Esophagus muscularis mucosa (tissue), 4 donors: ENCODE measurements at regions not wholly inside any gene's neighbourhood (a gene's known extent, or its start where the extent isn't known, plus 50 kb on each side); places are given as distances from the start of the nearest gene placed in this dataset.

Source experiments
- DNase-seq: peaks from one replicate; pipeline ENCODE4 v3.0.0-alpha.2; 2017; ENCODE audit errors: extremely low spot score
- H3K27ac ChIP-seq, 4 donors: fragments of 200-600 bp; sonication (generic); replicated peaks in 1 of 4; 1 replicate in 3 of 4; 2 replicates in 1 of 4; pipeline ENCODE4 v1.5.1; 2016 to 2019; ENCODE audit warnings: mild to moderate bottlenecking in 1 of 4
- H3K27me3 ChIP-seq, 4 donors: fragments of 200-600 bp; sonication (generic); one replicate each; pipeline versions ENCODE4 v1.5.1 to v1.6.0; 2016 to 2019
- H3K36me3 ChIP-seq, 4 donors: fragments of 200-600 bp; sonication (generic); one replicate each; pipeline ENCODE4 v1.5.1; 2016 to 2019
- H3K4me1 ChIP-seq, 4 donors: fragments of 200-600 bp; sonication (generic); one replicate each; pipeline ENCODE4 v1.5.1; 2016 to 2019
- H3K4me3 ChIP-seq, 4 donors: fragments of 200-600 bp; sonication (generic); 1 replicate in 2 of 4; 2 replicates in 2 of 4; pipeline ENCODE4 v1.5.1; 2016 to 2019; ENCODE audit warnings: mild to moderate bottlenecking in 4 of 4, moderate library complexity in 1 of 4
- H3K9me3 ChIP-seq, 4 donors: fragments of 200-600 bp; sonication (generic); 1 replicate in 3 of 4; 2 replicates in 1 of 4; pipeline ENCODE4 v1.5.1; 2016 to 2019
- CTCF ChIP-seq, 3 experiments: fragments of 200-600 bp in 2 of 3; fragments of 450-650 bp in 1 of 3; sonication (generic) in 2 of 3; IDR thresholded peaks; one replicate each; pipeline ENCODE4 v1.5.1; 2017 to 2019; ENCODE audit warnings: antibody characterized with exemption in 3 of 3, mild to moderate bottlenecking in 2 of 3, moderate library complexity in 1 of 3
- EP300 ChIP-seq: sonication (generic); formaldehyde crosslinking; IDR thresholded peaks from one replicate; pipeline ENCODE4 v1.6.1; 2017; ENCODE audit warnings: antibody characterized with exemption
- POLR2A ChIP-seq: fragments of 450-650 bp; IDR thresholded peaks from one replicate; pipeline ENCODE4 v1.6.1; 2017; ENCODE audit warnings: antibody characterized with exemption, moderate library complexity, mild to moderate bottlenecking, low read depth
- POLR2AphosphoS5 ChIP-seq, 2 donors: sonication (generic); formaldehyde crosslinking; IDR thresholded peaks; one replicate each; pipeline ENCODE4 v1.6.1; 2017; ENCODE audit warnings: antibody characterized with exemption in 2 of 2
- whole genome bisulfite sequencing: methylation state at CpG from one replicate; pipeline ENCODE4 v1.1.5; 2018; 5-methylcytosine and 5-hydroxymethylcytosine counted together
- intact Hi-C: fragments of 100-400 bp; cut with DNase I; formaldehyde crosslinking; loops from one replicate; pipeline ENCODE4 v1.15.1; 2023

GRCh38 chr3:16106050-16106449, 68.4 kb upstream of the GALNT15 start:
- intact Hi-C loops: no loop called here
- Histone ChIP-seq H3K9me3 (no peaks in the 10 kb centered on the region), H3K36me3 (no peaks in the 10 kb centered on the region), H3K4me3 (no peak overlapping the region), H3K4me1 (no peaks in the 10 kb centered on the region), H3K27me3 (no peaks in the 10 kb centered on the region), H3K27ac (no peak overlapping the region)
- no peak for TF ChIP-seq POLR2AphosphoS5 (IDR thresholded peaks at IDR 0.05)
- TF ChIP-seq EP300: no peak
- TF ChIP-seq POLR2A: no peak
- TF ChIP-seq CTCF (IDR thresholded peaks at IDR 0.05): no peak
- DNase-seq: no peak
- WGBS: 83% methylated on average over 1 of the region's 1 CpG

DNA sequence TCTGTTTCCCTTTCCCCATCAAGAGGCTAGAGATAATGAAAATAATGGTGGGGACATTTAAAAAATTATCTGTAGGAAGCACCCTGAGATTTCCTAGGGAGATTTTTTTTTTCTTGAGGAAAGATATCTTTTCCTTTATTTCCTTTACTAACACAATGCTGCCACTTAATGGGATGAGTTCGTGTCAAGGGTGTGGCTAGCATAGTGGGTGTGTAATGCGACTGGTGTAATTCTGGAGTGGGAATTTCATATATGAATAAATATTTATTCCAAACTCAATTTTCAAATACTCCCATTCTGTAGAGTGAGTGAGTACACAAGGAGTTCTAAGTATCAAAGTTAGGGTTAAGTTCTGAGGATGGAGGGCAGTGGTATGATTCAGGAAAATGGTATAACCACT, 66.1 kb upstream of the GALNT15 start:
- H3K27ac ChIP-seq: no peak overlapping the region

GRCh38 chr3:16109929-16110328, 64.6 kb upstream of the GALNT15 start:
- intact Hi-C loops: no loop called here
- Histone ChIP-seq H3K36me3 (no peaks in the 10 kb centered on the region), H3K27ac (no peak overlapping the region), H3K9me3 (no peaks in the 10 kb centered on the region), H3K27me3 (no peaks in the 10 kb centered on the region), H3K4me1 (peaks cover 0 to 10% (median 0%) of the 10 kb centered on the region in 4 donors), H3K4me3 (no peak overlapping the region)
- DNase-seq: no peak
- TF ChIP-seq POLR2A (no peak), CTCF (IDR thresholded peaks at IDR 0.05) (no peak), EP300 (no peak), POLR2AphosphoS5 (IDR thresholded peaks at IDR 0.05) (no peak)
- 93% methylated on average over 3 of the region's 3 CpGs for WGBS

More for the DNA sequence above, 66.1 kb upstream of the GALNT15 start:
- intact Hi-C loops: no loop called here
- Histone ChIP-seq H3K27me3 (no peaks in the 10 kb centered on the region), H3K4me3 (no peak overlapping the region), H3K9me3 (no peaks in the 10 kb centered on the region), H3K4me1 (peaks cover 0 to 5% (median 0%) of the 10 kb centered on the region in 4 donors), H3K36me3 (no peaks in the 10 kb centered on the region)
- 64% methylated on average over 2 of the region's 2 CpGs for WGBS
- TF ChIP-seq POLR2A (no peak), CTCF (IDR thresholded peaks at IDR 0.05) (no peak), EP300 (no peak), POLR2AphosphoS5 (IDR thresholded peaks at IDR 0.05) (no peak)
- no peak for DNase-seq

GRCh38 chr3:16112910-16113504, 61.5 kb upstream of the GALNT15 start:
- no peak for TF ChIP-seq CTCF (IDR thresholded peaks at IDR 0.05)
- TF ChIP-seq POLR2A: no peak
- no peak for TF ChIP-seq EP300
- no peak for TF ChIP-seq POLR2AphosphoS5 (IDR thresholded peaks at IDR 0.05)
- Histone ChIP-seq H3K4me1 (peaks cover 0 to 10% (median 0%) of the 10 kb centered on the region in 4 donors), H3K27me3 (no peaks in the 10 kb centered on the region), H3K27ac (peak overlapping the region; percentile 12 to 53 (median 40)), H3K9me3 (no peaks in the 10 kb centered on the region), H3K36me3 (no peaks in the 10 kb centered on the region), H3K4me3 (no peak overlapping the region)
- intact Hi-C loops: no loop called here
- WGBS: 63% methylated on average over 1 of the region's 1 CpG
- no peak for DNase-seq

GRCh38 chr3:16113704-16114103, 60.8 kb upstream of the GALNT15 start:
- Histone ChIP-seq H3K4me3 (no peak overlapping the region), H3K9me3 (no peaks in the 10 kb centered on the region), H3K36me3 (no peaks in the 10 kb centered on the region), H3K27ac (peak overlapping the region; percentile 12 to 53 (median 50)), H3K27me3 (no peaks in the 10 kb centered on the region), H3K4me1 (peaks cover 0 to 10% (median 0%) of the 10 kb centered on the region in 4 donors)
- DNase-seq: no peak
- 94% methylated on average over 3 of the region's 3 CpGs for WGBS
- TF ChIP-seq CTCF (IDR thresholded peaks at IDR 0.05) (no peak), POLR2AphosphoS5 (IDR thresholded peaks at IDR 0.05) (peak in 1 of 2 donors; percentile 17), EP300 (no peak)
- intact Hi-C loops: no loop called here
